Heart right ventricle (tissue), 16 donors: ENCODE measurements at regions not wholly inside any gene's neighbourhood (a gene's known extent, or its start where the extent isn't known, plus 50 kb on each side); places are given as distances from the start of the nearest gene placed in this dataset.
"Not testable (repeated sequence)": the region's sequence is repeated elsewhere in the genome, so short reads cannot be mapped to it uniquely, and the experiment has no call there.

Experiments used
- ATAC-seq, 8 donors: fragments of 200-7000 bp; cut with Tn5 transposase; one replicate each; pipeline ENCODE4 v1.9.1; 2020; ENCODE audit warnings: mild to moderate bottlenecking in 8 of 8, moderate library complexity in 8 of 8, moderate number of reproducible peaks in 1 of 8
- DNase-seq, 2 donors: peaks; one replicate each; pipeline ENCODE4 v3.0.0-alpha.2; 2020
- H3K27ac ChIP-seq, 10 donors: fragments of 200-600 bp; sonication (generic) in 2 of 10; one replicate each; pipeline versions ENCODE4 v1.5.0 to v1.8.0; 2020 to 2022; ENCODE audit warnings: mild to moderate bottlenecking in 3 of 10
- H3K27me3 ChIP-seq, 7 donors: fragments of 200-600 bp; one replicate each; pipeline ENCODE4 v1.8.0; 2021 to 2022; ENCODE audit warnings: mild to moderate bottlenecking in 2 of 7
- H3K36me3 ChIP-seq, 9 donors: fragments of 200-600 bp; sonication (generic) in 1 of 9; one replicate each; pipeline versions ENCODE4 v1.5.0 to v1.8.0; 2020 to 2022; ENCODE audit warnings: mild to moderate bottlenecking in 2 of 9
- H3K4me1 ChIP-seq, 9 donors: fragments of 200-600 bp; sonication (generic) in 1 of 9; one replicate each; pipeline versions ENCODE4 v1.5.0 to v1.8.0; 2020 to 2022; ENCODE audit warnings: mild to moderate bottlenecking in 4 of 9
- H3K4me3 ChIP-seq, 10 donors: fragments of 200-600 bp; sonication (generic) in 2 of 10; one replicate each; pipeline versions ENCODE4 v1.5.0 to v1.8.0; 2020 to 2022; ENCODE audit warnings: mild to moderate bottlenecking in 7 of 10, moderate library complexity in 2 of 10
- H3K9me3 ChIP-seq, 11 donors: fragments of 200-600 bp in 10 of 11; sonication (generic) in 2 of 11; one replicate each; pipeline versions ENCODE4 v1.5.0 to v1.8.0; 2013 to 2022; ENCODE audit warnings: mild to moderate bottlenecking in 2 of 11, control low read depth in 1 of 11, moderate library complexity in 1 of 11
- WGBS, 2 donors: extraction: QIAGEN DNeasy Blood & Tissue Kit; methylation state at CpG; one replicate each; pipeline ENCODE4 v1.1.7; 2013; ENCODE audit warnings: inconsistent platforms in 1 of 2; 5-methylcytosine and 5-hydroxymethylcytosine counted together
- intact Hi-C, 10 donors: fragments of 100-400 bp; cut with DNase I; formaldehyde crosslinking; loops; one replicate each; pipeline versions ENCODE4 v1.11.1 to v1.14.2; 2022
- donor health status: Arrhythmogenic right ventricular cardiomyopathy.
- donor health status: ischemic (EF 13 %, LVEDD 7.1; RV severe dilation, severe dysfunction).
- donor health status: healthy with polysubstance abuse.
- donor health status: DM: no; HTN: yes; CAD: no.
- donor health status: DM: no; HTN: no; CAD: no.
- donor health status: ischemic (EF 25% LVEDD 6.9; RV normal size, moderate dysfunction).
- donor health status: ischemic (EF 25% LVEDD 5.7; RV mildly dilated, moderate dysfunction).
- donor health status: healthy.
- donor health status: DM: yes; HTN: yes; CAD: no.
- donor health status: Ischemic cardiomyopathy.
- donor health status: ischemic (EF 35%, LVEDD 5.7; RV mildly dilated, moderate dysfunction).
- donor health status: nonischemic (EF 11% LVEDD 7.7; RV severe dilation, severe dysfunction).
- donor health status: DM: yes; HTN: yes; CAD: no.
- donor health status: PGD.
- donor health status: ischemic (EF 29% LVEDD 5.4; RV normal size, mild dysfunction).
- donor health status: nonischemic (EF 23%, LVEDD 6.1; RV moderate dilation, normal function).

DNA sequence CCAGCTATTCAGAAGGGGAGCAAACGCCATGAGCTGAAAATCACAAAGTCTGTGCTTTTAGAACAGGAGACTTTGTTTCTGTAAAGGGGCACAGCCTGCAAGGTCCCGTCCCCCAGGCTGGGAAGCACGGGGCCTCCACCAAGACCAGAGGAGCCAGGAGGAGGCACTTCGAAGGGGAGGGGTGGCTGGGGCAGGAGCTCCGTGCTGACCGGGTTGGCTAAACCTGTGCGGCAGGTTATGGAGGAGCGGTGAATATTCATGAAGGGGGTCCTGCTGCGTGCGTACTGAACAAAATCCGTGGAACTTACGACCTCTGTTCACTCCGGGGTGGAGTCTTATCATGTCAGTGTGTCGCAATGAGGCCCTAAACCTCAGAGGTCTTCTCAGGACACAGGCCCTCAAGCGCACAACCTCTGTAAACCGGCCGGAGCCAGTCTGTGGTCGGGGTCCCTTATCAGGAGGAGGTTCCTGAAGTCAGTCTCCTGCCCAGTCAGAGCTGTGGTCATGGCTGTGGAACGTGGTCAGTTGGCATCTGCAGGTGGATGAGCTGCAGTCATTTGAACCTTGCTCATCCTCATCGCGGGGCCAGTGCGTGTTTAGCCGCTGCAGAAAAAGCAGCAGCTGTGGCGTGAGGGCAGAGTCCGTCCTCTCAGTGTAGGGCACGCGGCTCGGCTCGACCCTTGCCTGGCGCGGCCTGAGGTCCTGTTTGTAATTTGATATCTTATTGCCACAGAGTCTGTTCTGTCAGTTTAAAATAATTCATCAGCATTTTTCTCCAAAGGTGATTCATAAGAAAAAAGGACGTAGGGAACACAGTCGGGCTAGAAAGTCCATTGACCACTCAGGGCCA lies 5507.7 kb upstream of the TPTE start:
- DNase-seq, H3K27me3 ChIP-seq, H3K4me3 ChIP-seq, H3K27ac ChIP-seq, H3K4me1 ChIP-seq, ATAC-seq, intact Hi-C loops, H3K9me3 ChIP-seq, H3K36me3 ChIP-seq: not testable (repeated sequence)
- no CpG with 5 or more reads among the region's 33 CpGs for WGBS, 2 donors

DNA sequence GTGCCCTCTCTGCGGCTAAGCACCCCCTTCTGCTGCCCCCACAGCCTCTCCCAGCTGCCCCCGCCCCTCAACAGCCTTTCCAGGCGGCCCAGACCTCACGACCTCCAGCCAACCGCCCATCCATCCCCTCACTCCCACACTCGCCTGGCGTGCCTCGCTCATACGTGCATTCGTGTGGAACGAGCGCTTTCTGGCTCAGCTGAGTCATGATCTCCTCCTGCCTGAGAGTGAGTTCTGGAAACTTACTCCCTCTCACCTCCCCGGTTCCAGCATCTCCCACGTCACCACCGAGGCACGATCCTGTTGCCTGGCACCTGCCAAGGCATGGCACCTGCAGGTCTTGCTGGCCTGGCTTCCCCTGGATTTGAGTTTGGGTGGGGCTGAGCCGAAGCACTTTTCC lies 5506.2 kb upstream of the TPTE start:
- ATAC-seq, H3K27ac ChIP-seq, H3K4me1 ChIP-seq, H3K4me3 ChIP-seq, intact Hi-C loops, H3K27me3 ChIP-seq, DNase-seq, H3K36me3 ChIP-seq, H3K9me3 ChIP-seq: not testable (repeated sequence)
- WGBS, 2 donors = no CpG with 5 or more reads among the region's 17 CpGs

DNA sequence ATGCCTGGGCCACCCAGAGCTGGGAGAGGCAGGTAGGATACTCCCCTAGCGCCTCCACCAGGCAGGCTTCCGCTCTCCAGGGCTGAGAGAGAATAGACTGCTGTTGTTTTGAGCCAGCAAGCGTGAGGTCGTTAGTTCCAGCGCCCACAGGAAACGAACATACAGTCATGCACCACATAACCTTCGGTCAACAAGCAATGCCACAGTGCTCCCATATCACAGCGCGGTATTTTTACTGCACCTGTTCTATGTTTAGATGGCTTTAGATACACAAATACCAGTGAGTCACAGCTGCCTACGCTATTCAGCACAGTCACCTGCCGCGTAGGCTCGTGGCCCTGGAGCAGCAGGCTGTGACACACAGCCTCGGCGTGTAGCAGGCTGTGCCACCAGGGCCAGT lies 5502.3 kb upstream of the TPTE start:
- H3K4me1 ChIP-seq, H3K27ac ChIP-seq, H3K9me3 ChIP-seq, H3K27me3 ChIP-seq, H3K36me3 ChIP-seq, ATAC-seq, DNase-seq, intact Hi-C loops, H3K4me3 ChIP-seq: not testable (repeated sequence)
- no CpG with 5 or more reads among the region's 15 CpGs for WGBS, 2 donors

DNA sequence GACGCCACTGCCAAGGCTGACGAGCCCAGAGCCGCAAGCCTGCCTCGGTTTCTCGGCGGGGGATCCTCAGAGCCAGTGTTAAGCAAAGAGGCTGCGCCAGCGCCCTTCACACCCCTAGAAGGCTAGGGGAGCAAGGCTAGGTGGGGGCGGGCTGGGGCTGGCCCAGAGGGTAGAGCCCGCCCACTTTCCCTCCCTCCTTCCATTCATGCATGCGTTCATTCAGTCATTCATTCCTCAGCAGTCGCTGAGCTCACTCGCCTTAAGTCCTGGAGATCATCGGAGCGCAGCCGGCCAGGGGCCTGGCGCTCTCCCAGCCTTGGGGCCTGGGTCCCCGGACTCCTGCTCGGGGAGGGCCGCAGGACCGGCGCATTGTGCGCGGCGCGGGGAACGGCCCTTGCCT lies 5499.6 kb upstream of the TPTE start:
- H3K4me1 ChIP-seq, H3K4me3 ChIP-seq, H3K27me3 ChIP-seq, intact Hi-C loops, H3K36me3 ChIP-seq, H3K27ac ChIP-seq, H3K9me3 ChIP-seq, DNase-seq: not testable (repeated sequence)
- ATAC-seq = peak; percentile 46 to 77 (median 60)
- no CpG with 5 or more reads among the region's 27 CpGs for WGBS, 2 donors

DNA sequence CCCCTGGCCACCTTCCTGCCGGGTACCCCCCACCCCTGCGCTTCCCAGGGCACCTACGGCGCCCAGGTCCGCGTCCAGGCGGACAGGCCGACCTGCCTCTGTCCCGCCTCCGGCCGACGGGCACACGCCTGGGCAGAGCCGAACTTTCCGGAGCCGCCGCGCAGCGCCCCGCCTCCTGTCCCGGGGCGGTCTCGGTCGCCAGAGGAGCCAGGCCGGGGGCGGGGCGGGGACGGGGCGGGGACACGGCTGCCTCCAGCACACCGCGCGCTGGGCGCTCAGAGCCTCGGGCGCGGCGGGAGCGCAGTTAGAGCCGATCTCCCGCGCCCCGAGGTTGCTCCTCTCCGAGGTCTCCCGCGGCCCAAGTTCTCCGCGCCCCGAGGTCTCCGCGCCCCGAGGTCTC lies 5499.1 kb upstream of the TPTE start:
- H3K27me3 ChIP-seq, intact Hi-C loops, H3K36me3 ChIP-seq, H3K4me3 ChIP-seq, H3K27ac ChIP-seq, H3K4me1 ChIP-seq, DNase-seq, H3K9me3 ChIP-seq: not testable (repeated sequence)
- ATAC-seq = peak; percentile 81 to 92 (median 87)
- WGBS, 2 donors = no CpG with 5 or more reads among the region's 52 CpGs

DNA sequence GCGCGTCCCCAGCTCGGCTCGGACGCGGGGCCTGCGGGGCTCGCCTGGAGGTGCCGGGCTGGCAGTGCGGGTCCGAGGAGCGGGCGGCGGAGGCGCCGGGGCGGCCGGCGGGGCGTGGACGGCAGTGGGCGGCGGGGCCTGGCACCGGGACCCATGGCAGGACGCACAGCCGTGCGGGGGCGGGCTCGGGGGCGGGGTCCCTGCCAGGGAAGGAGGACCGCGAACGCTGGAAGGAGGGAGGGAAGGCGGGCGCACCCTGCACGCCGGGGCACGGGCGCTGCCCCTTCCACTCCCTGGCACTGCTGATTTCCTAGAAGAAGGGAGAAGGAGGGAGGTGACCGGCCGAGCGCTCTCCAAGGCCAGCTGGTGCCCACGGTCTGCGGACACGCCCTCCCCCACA lies 5498.6 kb upstream of the TPTE start:
- WGBS, 2 donors = no CpG with 5 or more reads among the region's 45 CpGs
- DNase-seq = not testable (repeated sequence)

DNA sequence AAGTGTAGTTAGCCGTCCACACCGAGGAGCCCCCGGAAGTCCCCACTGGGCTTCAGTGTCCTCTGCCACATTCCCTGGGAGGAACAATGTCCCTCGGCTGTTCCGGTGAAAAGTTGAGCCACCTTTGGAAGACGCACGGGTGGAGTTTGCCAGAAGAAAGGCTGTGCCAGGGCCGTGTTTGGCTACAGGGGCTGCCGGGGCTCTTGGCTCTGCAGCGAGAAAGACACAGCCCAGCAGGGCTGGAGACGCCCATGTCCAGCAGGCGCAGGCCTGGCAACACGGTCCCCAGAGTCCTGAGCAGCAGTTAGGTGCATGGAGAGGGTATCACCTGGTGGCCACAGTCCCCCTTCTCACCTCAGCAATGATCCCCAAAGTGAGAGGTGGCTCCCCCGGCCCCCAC lies 5486.2 kb upstream of the TPTE start:
- ATAC-seq, H3K27ac ChIP-seq, H3K36me3 ChIP-seq, H3K27me3 ChIP-seq, H3K4me3 ChIP-seq, H3K9me3 ChIP-seq, DNase-seq, intact Hi-C loops, H3K4me1 ChIP-seq: not testable (repeated sequence)
- WGBS, 2 donors = no CpG with 5 or more reads among the region's 14 CpGs

More for the DNA sequence above, 5498.6 kb upstream of the TPTE start:
- intact Hi-C loops, H3K36me3 ChIP-seq, H3K27ac ChIP-seq, H3K4me3 ChIP-seq, H3K9me3 ChIP-seq, H3K4me1 ChIP-seq, H3K27me3 ChIP-seq: not testable (repeated sequence)
- peak in 6 of 8 donors; percentile 11 to 54 (median 42) for ATAC-seq

DNA sequence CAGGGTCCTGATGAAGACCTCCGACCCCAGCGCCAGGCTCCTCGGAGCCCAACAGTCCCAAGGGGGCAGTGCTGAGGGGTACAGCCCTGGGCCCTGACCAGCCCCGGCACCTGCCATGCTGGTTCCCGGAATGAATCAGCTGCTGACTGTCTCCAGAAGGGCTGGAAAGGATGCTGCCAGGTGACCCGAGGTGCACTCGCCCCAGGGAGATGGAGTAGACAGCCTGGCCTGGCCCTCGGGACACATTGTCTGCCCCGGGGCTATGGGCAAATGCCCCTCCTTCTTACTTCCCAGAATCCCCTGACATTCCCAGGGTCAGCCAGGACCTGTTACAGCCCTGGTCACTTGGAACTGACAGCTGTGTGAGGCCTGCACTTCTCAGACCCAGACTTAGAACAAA lies 5485.8 kb upstream of the TPTE start:
- intact Hi-C loops, DNase-seq: not testable (repeated sequence)
- ATAC-seq = peak in 1 of 8 donors; percentile 41

DNA sequence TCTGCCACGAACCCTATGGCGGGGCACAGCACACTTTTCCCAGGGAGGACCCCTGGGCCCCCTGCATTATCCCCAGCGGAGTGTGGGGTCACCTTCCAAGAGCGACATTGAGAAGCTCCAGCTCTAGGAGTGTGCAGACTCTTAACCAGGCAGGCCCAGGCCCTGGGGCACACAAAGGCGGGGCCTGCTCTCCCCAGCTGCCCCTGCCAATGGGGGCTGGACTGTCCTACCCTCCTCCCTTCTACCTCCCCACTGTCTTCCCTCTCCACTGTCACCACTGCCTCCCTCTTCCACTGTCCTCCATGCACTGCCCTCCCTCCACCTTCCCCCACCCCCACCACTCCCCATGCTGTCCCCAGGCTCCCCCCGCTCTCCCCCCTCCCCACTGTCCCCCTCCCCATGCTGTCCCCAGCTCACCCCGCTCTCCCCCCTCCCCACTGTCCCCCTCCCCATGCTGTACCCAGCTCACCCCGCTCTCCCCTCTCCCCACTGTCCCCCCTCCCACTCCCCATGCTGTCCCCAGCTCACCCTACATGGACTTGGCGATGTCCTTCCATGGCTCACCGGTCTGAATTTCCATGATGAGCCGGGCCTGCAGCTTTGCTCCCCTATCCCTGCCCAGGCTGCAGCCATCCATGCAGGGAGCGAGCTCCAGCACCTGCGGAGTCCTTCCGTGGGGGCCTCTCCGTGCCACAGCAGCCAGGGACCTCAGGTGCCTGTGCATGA lies 5483.6 kb upstream of the TPTE start:
- DNase-seq, H3K4me3 ChIP-seq, H3K9me3 ChIP-seq, H3K36me3 ChIP-seq, H3K27ac ChIP-seq, H3K27me3 ChIP-seq, H3K4me1 ChIP-seq, intact Hi-C loops: not testable (repeated sequence)
- 94 to 98% methylated on average over 3 to 8 of the region's 15 CpGs for WGBS, 2 donors
- ATAC-seq = peak in 2 of 8 donors; percentile 10 to 22

More for the DNA sequence above, 5485.8 kb upstream of the TPTE start:
- H3K36me3 ChIP-seq, H3K27ac ChIP-seq, H3K27me3 ChIP-seq, H3K9me3 ChIP-seq, H3K4me3 ChIP-seq, H3K4me1 ChIP-seq: not testable (repeated sequence)
- 94 to 100% methylated on average over 4 to 5 of the region's 9 CpGs for WGBS, 2 donors

DNA sequence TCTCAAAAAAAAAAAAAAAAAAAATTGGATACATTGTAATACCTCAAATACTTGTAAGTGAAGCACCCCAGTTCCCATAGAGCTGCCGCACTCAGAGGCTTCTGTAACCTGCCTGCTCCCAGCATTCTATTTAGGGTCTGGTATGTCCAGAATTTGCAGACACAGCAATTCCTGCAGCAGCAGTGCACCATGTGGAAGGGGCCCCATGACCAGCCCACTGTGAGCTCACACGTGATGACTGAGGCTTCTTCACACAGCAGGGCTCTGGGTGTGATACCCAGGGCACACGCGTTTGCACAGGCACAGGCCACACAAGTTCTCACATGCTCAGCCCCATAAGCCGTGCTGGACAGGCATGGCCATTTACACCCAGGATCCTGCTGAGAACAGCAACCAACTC lies 5481.5 kb upstream of the TPTE start:
- peak in 6 of 8 donors; percentile 37 to 79 (median 55) for ATAC-seq
- no CpG with 5 or more reads among the region's 5 CpGs for WGBS, 2 donors

DNA sequence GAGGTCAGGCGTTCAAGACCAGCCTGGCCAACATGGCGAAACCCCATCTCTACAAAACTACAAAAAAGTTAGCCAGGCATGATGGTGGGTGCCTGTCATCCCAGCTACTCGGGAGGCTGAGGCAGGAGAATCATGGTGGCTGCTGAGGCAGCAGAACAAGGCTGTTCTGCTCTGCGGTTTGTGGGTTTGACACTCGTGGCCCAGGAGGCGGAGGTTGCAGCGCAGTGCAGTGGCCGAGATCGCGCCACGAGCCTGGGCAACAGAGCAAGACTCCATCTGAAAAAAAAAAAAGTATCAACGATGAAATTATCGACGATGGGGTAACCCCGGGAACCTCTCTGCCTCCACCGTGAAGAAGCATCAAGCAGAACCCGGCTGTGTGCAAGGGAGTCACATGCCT lies 5478.8 kb upstream of the TPTE start:
- H3K27me3 ChIP-seq, DNase-seq, H3K36me3 ChIP-seq, H3K4me3 ChIP-seq, ATAC-seq, intact Hi-C loops, H3K4me1 ChIP-seq, H3K9me3 ChIP-seq, H3K27ac ChIP-seq: not testable (repeated sequence)
- whole genome bisulfite sequencing, 2 donors = no CpG with 5 or more reads among the region's 17 CpGs

More for the DNA sequence above, 5481.5 kb upstream of the TPTE start:
- H3K4me1 ChIP-seq, H3K27me3 ChIP-seq, H3K9me3 ChIP-seq, DNase-seq, H3K4me3 ChIP-seq, H3K36me3 ChIP-seq, H3K27ac ChIP-seq, intact Hi-C loops: not testable (repeated sequence)
